HCT116 (cell line): ENCODE measurements at regions not wholly inside any gene's neighbourhood (a gene's known extent, or its start where the extent isn't known, plus 50 kb on each side); places are given as distances from the start of the nearest gene placed in this dataset.

Experiments used
- ATAC-seq: fragments of 200-7000 bp; cut with Tn5 transposase; 2 replicates; pipeline ENCODE4 v1.9.1; 2020; ENCODE audit warnings: mild to moderate bottlenecking, moderate library complexity
- BruUV-seq: library from RNA; stranded (reverse); fragments of 400-500 nt; replicated peaks from 2 replicates; lab custom pipeline; 2021; lab: Mats Ljungman, UMichigan
- CTCF ChIA-PET: fragments of 300-600 bp; sonication (Branson Sonifier 250); formaldehyde crosslinking; loops from one replicate; lab custom pipeline; 2021; ENCODE audit warnings: antibody characterized with exemption; lab: Charles Lee
- POLR2A ChIA-PET: fragments of 300-600, 350-600 bp; sonication (Branson Sonifier 250); formaldehyde crosslinking; loops from one replicate; lab custom pipeline; 2021; ENCODE audit warnings: antibody characterized with exemption; lab: Charles Lee
- RAD21 ChIA-PET, 2 experiments: fragments of 300-600 bp; sonication (Branson Sonifier 250); formaldehyde crosslinking; loops; one replicate each; lab custom pipeline; 2023; ENCODE audit warnings: low total read pairs in 2 of 2; ENCODE audit not compliant: uncharacterized antibody in 2 of 2, unreplicated experiment in 2 of 2, low non-redundant PET in 1 of 2; lab: Charles Lee
- DNase-seq: peaks from one replicate; pipeline ENCODE4 v3.0.0-alpha.2; 2010; ENCODE audit warnings: low read depth, low spot score
- H2AFZ ChIP-seq: fragments of 200-600 bp; shearing (Covaris generic), sonication (generic); 2 replicates; pipeline ENCODE4 v1.6.1; 2017; ENCODE audit warnings: low read depth, mixed run types, mixed read lengths, antibody characterized with exemption, low read length; ENCODE audit not compliant: poor library complexity, severe bottlenecking
- H3K27ac ChIP-seq: 2 replicates; pipeline ENCODE4 v1.5.1; 2012; ENCODE audit warnings: low read depth, low read length
- H3K27me3 ChIP-seq: fragments of 200-600 bp; sonication (generic); 2 replicates; pipeline ENCODE4 v1.6.1; 2016; ENCODE audit warnings: mixed run types, low read length, mixed read lengths; ENCODE audit not compliant: insufficient read depth
- H3K36me3 ChIP-seq, 2 experiments: fragments of 200-500 bp in 1 of 2; fragments of 200-600 bp in 1 of 2; sonication (Bioruptor generic) in 1 of 2; sonication (generic) in 1 of 2; 2 replicates each; pipeline versions ENCODE4 v1.5.1 to v1.6.1; 2014 to 2016; ENCODE audit warnings: low read length in 2 of 2, inconsistent platforms in 1 of 2, mixed read lengths in 1 of 2, mixed run types in 1 of 2; ENCODE audit not compliant: insufficient read depth in 2 of 2, control insufficient read depth in 1 of 2
- H3K4me1 ChIP-seq, 2 experiments: fragments of 200-600 bp in 1 of 2; sonication (generic) in 1 of 2; 2 replicates each; pipeline versions ENCODE4 v1.5.1 to v1.6.1; 2012 to 2017; ENCODE audit warnings: low read length in 2 of 2, inconsistent platforms in 1 of 2, mild to moderate bottlenecking in 1 of 2, mixed read lengths in 1 of 2, mixed run types in 1 of 2, moderate library complexity in 1 of 2; ENCODE audit not compliant: insufficient read depth in 2 of 2, control insufficient read depth in 1 of 2
- H3K4me2 ChIP-seq: fragments of 200-600 bp; sonication (generic); 2 replicates; pipeline ENCODE4 v1.6.1; 2017; ENCODE audit warnings: mixed run types, low read length, mixed read lengths
- H3K4me3 ChIP-seq, 2 experiments: fragments of 200-600 bp in 1 of 2; sonication (generic) in 1 of 2; replicated peaks in 1 of 2; 2 replicates each; pipeline ENCODE4 v1.5.1; 2011 to 2016; ENCODE audit warnings: low read length in 2 of 2, control low read depth in 1 of 2, low read depth in 1 of 2, mild to moderate bottlenecking in 1 of 2, mixed read lengths in 1 of 2, mixed run types in 1 of 2
- H3K79me2 ChIP-seq: fragments of 200-600 bp; sonication (generic); 2 replicates; pipeline ENCODE4 v1.6.1; 2017; ENCODE audit warnings: mild to moderate bottlenecking, mixed run types, low read length, moderate library complexity, mixed read lengths; ENCODE audit not compliant: insufficient read depth
- H3K9ac ChIP-seq: fragments of 200-600 bp; sonication (generic); 2 replicates; pipeline ENCODE4 v1.6.1; 2016; ENCODE audit warnings: low read length, mixed read lengths
- H3K9me2 ChIP-seq: fragments of 200-600 bp; sonication (generic), shearing (Covaris generic); 2 replicates; pipeline ENCODE4 v1.6.1; 2017; ENCODE audit warnings: mixed run types, mild to moderate bottlenecking, moderate library complexity; ENCODE audit not compliant: insufficient read depth
- H3K9me3 ChIP-seq, 2 experiments: fragments of 200-500 bp in 1 of 2; fragments of 200-600 bp in 1 of 2; sonication (Bioruptor generic) in 1 of 2; sonication (generic) in 1 of 2; 2 replicates each; pipeline ENCODE4 v1.6.1; 2014 to 2017; ENCODE audit warnings: low read length in 2 of 2, mixed read lengths in 2 of 2, inconsistent platforms in 1 of 2, low read depth in 1 of 2, mild to moderate bottlenecking in 1 of 2, mixed run types in 1 of 2, moderate library complexity in 1 of 2; ENCODE audit not compliant: control insufficient read depth in 1 of 2, insufficient read depth in 1 of 2
- H4K20me1 ChIP-seq: fragments of 200-600 bp; sonication (generic), shearing (Covaris generic); 2 replicates; pipeline ENCODE4 v1.6.1; 2017; ENCODE audit warnings: mixed run types, mild to moderate bottlenecking, moderate library complexity; ENCODE audit not compliant: insufficient read depth
- ATF3 ChIP-seq: IDR thresholded peaks from 2 replicates; pipeline ENCODE4 v1.6.1; 2012
- CBX3 ChIP-seq: IDR thresholded peaks from 2 replicates; pipeline ENCODE4 v1.6.1; 2012; ENCODE audit warnings: low read depth
- CEBPB ChIP-seq: IDR thresholded peaks from 2 replicates; pipeline ENCODE4 v1.6.1; 2012; ENCODE audit warnings: low read depth
- EGR1 ChIP-seq: IDR thresholded peaks from 2 replicates; pipeline ENCODE4 v1.6.1; 2012; ENCODE audit warnings: low read depth
- EZH2 ChIP-seq: fragments of 200-600 bp; sonication (generic); IDR thresholded peaks from 2 replicates; pipeline ENCODE4 v1.6.1; 2017; ENCODE audit warnings: antibody characterized with exemption, mixed run types
- FOSL1 ChIP-seq: IDR thresholded peaks from 2 replicates; pipeline ENCODE4 v1.6.1; 2012; ENCODE audit warnings: low read depth
- MAX ChIP-seq: IDR thresholded peaks from 2 replicates; pipeline ENCODE4 v1.6.1; 2012
- POLR2A ChIP-seq: IDR thresholded peaks from 2 replicates; pipeline ENCODE4 v1.7.0; 2011; ENCODE audit warnings: borderline replicate concordance; ENCODE audit not compliant: insufficient read depth, insufficient read length; ENCODE audit errors: extremely low read depth
- POLR2AphosphoS5 ChIP-seq: IDR thresholded peaks from 2 replicates; pipeline ENCODE4 v1.6.1; 2011; ENCODE audit warnings: mild to moderate bottlenecking, low read depth, low read length, moderate library complexity
- RAD21 ChIP-seq: IDR thresholded peaks from 2 replicates; pipeline ENCODE4 v1.6.1; 2012; ENCODE audit warnings: low read depth, mild to moderate bottlenecking
- SIN3A ChIP-seq: IDR thresholded peaks from 2 replicates; pipeline ENCODE4 v1.6.1; 2012; ENCODE audit warnings: low read depth
- SP1 ChIP-seq: IDR thresholded peaks from 2 replicates; pipeline ENCODE4 v1.6.1; 2012; ENCODE audit warnings: low read depth
- TCF7L2 ChIP-seq: IDR thresholded peaks from 2 replicates; pipeline ENCODE4 v1.7.0; 2011; ENCODE audit warnings: borderline replicate concordance, inconsistent platforms; ENCODE audit not compliant: insufficient read depth, insufficient read length; ENCODE audit errors: extremely low read depth
- ZFX ChIP-seq: fragments of 450-650 bp; IDR thresholded peaks from 2 replicates; pipeline ENCODE4 v1.6.1; 2017
- ZNF274 ChIP-seq: fragments of 200-500 bp; sonication (Bioruptor generic); IDR thresholded peaks from 2 replicates; pipeline ENCODE4 v1.6.1; 2014; ENCODE audit warnings: mild to moderate bottlenecking, low read depth, low read length, inconsistent platforms
- intact Hi-C: fragments of 100-400 bp; cut with micrococcal nuclease; formaldehyde crosslinking; loops from 2 replicates; pipeline ENCODE4 v1.10.0; 2022
- TF ChIP-seq, protein P1 (sequence below): IDR thresholded peaks from 2 replicates; pipeline ENCODE4 v1.6.1; 2011; ENCODE audit warnings: mild to moderate bottlenecking, low read length, moderate library complexity; ENCODE audit not compliant: insufficient replicate concordance; ENCODE audit errors: extremely low read depth

GRCh38 chr2:154555710-154556109 is 142.8 kb upstream of the KCNJ3 start (continued):
- no peak for TF ChIP-seq MAX
- TF ChIP-seq, all 23 proteins: peak for 0

DNA sequence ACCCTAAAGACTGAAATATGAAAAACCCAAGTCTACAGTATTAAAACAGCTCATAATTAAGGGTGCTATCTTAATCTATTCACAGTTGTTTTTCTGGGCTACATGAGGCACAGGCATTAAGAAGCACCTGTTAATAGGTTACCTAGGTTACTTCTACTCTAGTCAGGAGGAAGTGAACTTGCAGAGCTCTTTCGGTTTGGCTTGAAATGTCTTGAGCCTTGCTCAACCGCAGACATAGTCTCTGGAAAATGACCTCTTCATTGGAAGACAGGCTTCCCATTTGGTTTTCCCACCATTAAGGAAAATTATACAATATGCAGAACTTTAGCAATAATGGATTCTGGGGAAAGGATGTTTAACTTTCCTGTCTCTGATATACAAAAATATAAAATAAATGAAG is 142.3 kb upstream of the KCNJ3 start:
- Histone ChIP-seq H3K4me2 (no peak overlapping the region), H3K79me2 (no peaks in the 10 kb centered on the region), H3K9ac (no peak overlapping the region), H4K20me1 (no peaks in the 10 kb centered on the region), H3K4me1 (no peaks in the 10 kb centered on the region), H3K36me3 (no peaks in the 10 kb centered on the region), H3K9me3 (no peaks in the 10 kb centered on the region), H3K9me2 (no peaks in the 10 kb centered on the region), H3K27me3 (no peaks in the 10 kb centered on the region), H3K4me3 (no peak overlapping the region), H3K27ac (no peak overlapping the region), H2AFZ (no peak overlapping the region)
- ChIA-PET RAD21 (no interaction called here), POLR2A (no interaction called here), CTCF (no interaction called here)
- BruUV-seq: no TSS peak
- TF ChIP-seq POLR2AphosphoS5 (no peak), CBX3 (no peak), SP1 (no peak), TCF7L2 (no peak), ATF3 (no peak), CEBPB (no peak), ZNF274 (no peak), MAX (no peak)
- DNase-seq (no peak), ATAC-seq (no peak)
- intact Hi-C loops: no loop called here

DNA sequence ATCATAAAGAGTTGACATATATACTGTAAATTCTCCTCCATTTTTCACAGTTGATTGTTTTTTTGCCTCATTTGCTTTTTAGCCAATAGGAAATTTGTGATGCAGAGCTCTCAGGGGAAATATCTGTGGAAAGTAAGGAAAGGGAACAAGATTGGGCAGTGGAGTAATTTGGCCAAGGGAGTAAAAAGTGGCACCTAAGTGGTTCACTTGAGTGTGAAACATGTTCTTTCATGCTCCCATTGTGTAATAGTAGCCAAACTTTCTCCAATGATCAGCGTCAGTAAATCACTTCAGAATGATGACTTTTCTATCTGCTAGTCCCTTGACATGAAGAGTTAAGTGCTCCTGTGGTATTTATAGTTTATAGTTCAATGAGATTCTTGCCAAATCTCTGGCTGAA is 141.9 kb upstream of the KCNJ3 start:
- H3K9ac ChIP-seq: no peak overlapping the region
- intact Hi-C loops: no loop called here
- no peaks in the 10 kb centered on the region for H3K27me3 ChIP-seq
- no peak overlapping the region for H3K27ac ChIP-seq
- ChIA-PET RAD21 (no interaction called here), CTCF (no interaction called here), POLR2A (no interaction called here)
- H4K20me1 ChIP-seq: no peaks in the 10 kb centered on the region
- no peak overlapping the region for H3K4me2 ChIP-seq
- H3K4me1 ChIP-seq: no peaks in the 10 kb centered on the region
- no peaks in the 10 kb centered on the region for H3K9me3 ChIP-seq
- DNase-seq (no peak), ATAC-seq (no peak)
- no peak overlapping the region for H2AFZ ChIP-seq
- no peaks in the 10 kb centered on the region for H3K36me3 ChIP-seq
- H3K9me2 ChIP-seq: no peaks in the 10 kb centered on the region
- H3K4me3 ChIP-seq: no peak overlapping the region
- H3K79me2 ChIP-seq: no peaks in the 10 kb centered on the region
- no TSS peak for BruUV-seq
- no peak for TF ChIP-seq EZH2
- TF ChIP-seq CBX3: no peak
- TF ChIP-seq ZNF274: no peak
- no peak for TF ChIP-seq FOSL1
- TF ChIP-seq EGR1: no peak
- TF ChIP-seq, protein P1, sequence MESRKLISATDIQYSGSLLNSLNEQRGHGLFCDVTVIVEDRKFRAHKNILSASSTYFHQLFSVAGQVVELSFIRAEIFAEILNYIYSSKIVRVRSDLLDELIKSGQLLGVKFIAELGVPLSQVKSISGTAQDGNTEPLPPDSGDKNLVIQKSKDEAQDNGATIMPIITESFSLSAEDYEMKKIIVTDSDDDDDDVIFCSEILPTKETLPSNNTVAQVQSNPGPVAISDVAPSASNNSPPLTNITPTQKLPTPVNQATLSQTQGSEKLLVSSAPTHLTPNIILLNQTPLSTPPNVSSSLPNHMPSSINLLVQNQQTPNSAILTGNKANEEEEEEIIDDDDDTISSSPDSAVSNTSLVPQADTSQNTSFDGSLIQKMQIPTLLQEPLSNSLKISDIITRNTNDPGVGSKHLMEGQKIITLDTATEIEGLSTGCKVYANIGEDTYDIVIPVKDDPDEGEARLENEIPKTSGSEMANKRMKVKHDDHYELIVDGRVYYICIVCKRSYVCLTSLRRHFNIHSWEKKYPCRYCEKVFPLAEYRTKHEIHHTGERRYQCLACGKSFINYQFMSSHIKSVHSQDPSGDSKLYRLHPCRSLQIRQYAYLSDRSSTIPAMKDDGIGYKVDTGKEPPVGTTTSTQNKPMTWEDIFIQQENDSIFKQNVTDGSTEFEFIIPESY: no peak
- no peak for TF ChIP-seq ZFX
- TF ChIP-seq POLR2A: no peak
- no peak for TF ChIP-seq ATF3
- TF ChIP-seq RAD21: no peak
- no peak for TF ChIP-seq SIN3A
